K562 (cell line): ENCODE measurements at regions not wholly inside any gene's neighbourhood (a gene's known extent, or its start where the extent isn't known, plus 50 kb on each side); places are given as distances from the start of the nearest gene placed in this dataset.

Experiments used
- AFF1 ChIP-seq, 2 experiments: fragments of 450-650 bp; IDR thresholded peaks; 2 replicates each; pipeline ENCODE4 v1.6.1; 2018; ENCODE audit warnings: mild to moderate bottlenecking in 2 of 2, low read depth in 1 of 2; ENCODE audit not compliant: partially characterized antibody in 2 of 2
- COPS2 ChIP-seq: fragments of 450-650 bp; conservative IDR thresholded peaks from 2 replicates; pipeline ENCODE4 v1.6.1; 2016; ENCODE audit warnings: mild to moderate bottlenecking, moderate library complexity
- ELF2 ChIP-seq: fragments of 250-450 bp; sonication (Bioruptor Pico); IDR thresholded peaks from 2 replicates; pipeline ENCODE4 v1.5.0; 2021; ENCODE audit warnings: mild to moderate bottlenecking
- FOSL1 ChIP-seq: fragments of 200-800 bp; sonication (Bioruptor generic); conservative IDR thresholded peaks from 2 replicates; pipeline ENCODE4 v1.6.1; 2016; ENCODE audit warnings: missing genetic modification characterization, missing compliant biosample characterization
- GTF2A2 ChIP-seq: IDR thresholded peaks from 2 replicates; pipeline ENCODE4 v1.6.1; 2016; ENCODE audit warnings: mild to moderate bottlenecking, missing genetic modification characterization, missing compliant biosample characterization
- GTF2B ChIP-seq: IDR thresholded peaks from 2 replicates; pipeline ENCODE4 v1.6.1; 2011; ENCODE audit not compliant: insufficient read length; ENCODE audit errors: extremely low read depth
- ID3 ChIP-seq, 2 experiments: fragments of 250-450 bp in 1 of 2; fragments of 450-650 bp in 1 of 2; sonication (Bioruptor Pico) in 1 of 2; IDR thresholded peaks; 2 replicates each; pipeline versions ENCODE4 v1.6.1 to v1.8.0; 2016 to 2021; ENCODE audit warnings: mild to moderate bottlenecking in 2 of 2, moderate library complexity in 2 of 2, missing compliant biosample characterization in 1 of 2, missing genetic modification characterization in 1 of 2
- NFIC ChIP-seq: fragments of 450-650 bp; IDR thresholded peaks from 2 replicates; pipeline ENCODE4 v1.6.1; 2017; ENCODE audit warnings: mild to moderate bottlenecking, inconsistent platforms
- PHF8 ChIP-seq: fragments of 200-600 bp; sonication (generic); IDR thresholded peaks from 2 replicates; pipeline ENCODE4 v1.6.1; 2012; ENCODE audit warnings: mixed run types, mild to moderate bottlenecking, inconsistent platforms, low read length, moderate library complexity, borderline replicate concordance
- RAD51 ChIP-seq: fragments of 450-650 bp; IDR thresholded peaks from 2 replicates; pipeline ENCODE4 v1.7.1; 2016; ENCODE audit warnings: low read depth, mild to moderate bottlenecking, borderline replicate concordance
- ZNF431 ChIP-seq: sonication (generic); formaldehyde crosslinking; IDR thresholded peaks from 2 replicates; pipeline ENCODE4 v1.8.0; 2022; ENCODE audit warnings: mild to moderate bottlenecking, missing genetic modification reagents
- ZNF507 ChIP-seq: conservative IDR thresholded peaks from 2 replicates; pipeline ENCODE4 v1.6.1; 2017; ENCODE audit warnings: missing genetic modification characterization, missing compliant biosample characterization
- ZNF740 ChIP-seq, 3 experiments: fragments of 200-800 bp in 1 of 3; sonication (Bioruptor generic) in 1 of 3; sonication (generic) in 1 of 3; formaldehyde crosslinking in 1 of 3; IDR thresholded peaks; 2 replicates each; pipeline versions ENCODE4 v1.6.1 to v1.8.0; 2016 to 2022; ENCODE audit warnings: mild to moderate bottlenecking in 2 of 3, missing compliant biosample characterization in 2 of 3, missing genetic modification characterization in 2 of 3, missing genetic modification reagents in 1 of 3
- TF ChIP-seq, protein P1 (sequence below): fragments of 450-650 bp; formaldehyde crosslinking; IDR thresholded peaks from 2 replicates; pipeline ENCODE4 v1.4.0; 2020; ENCODE audit warnings: mild to moderate bottlenecking, moderate library complexity
- TF ChIP-seq, protein P2 (sequence below): fragments of 200-400 bp; formaldehyde crosslinking; IDR thresholded peaks from 2 replicates; pipeline ENCODE4 v1.6.1; 2017; ENCODE audit warnings: mild to moderate bottlenecking, low read depth, low read length, moderate library complexity

GRCh38 chr12:14257734-14258574 lies 107.5 kb upstream of the ATF7IP start (continued):
- TF ChIP-seq COPS2 (no peak), ID3 (CRISPR knock-in tag; IDR thresholded peaks at IDR 0.05) (no peak), ID3 (tag; IDR thresholded peaks at IDR 0.05) (peak; percentile 72), ELF2 (CRISPR knock-in tag) (no peak), NFIC (peak; percentile 54), ZNF431 (no peak), ZNF740 (CRISPR knock-in tag; IDR thresholded peaks at IDR 0.05) (peak; percentile 96), ZNF740 (tag; IDR thresholded peaks at IDR 0.05) (peak; percentile 37 to 92; a peak in 3 of 4 replicates), AFF1 (IDR thresholded peaks at IDR 0.05; ENCODE audit: low read depth in 1 of 2, partially characterized antibody in 2 of 2) (peak in 1 of 2 experiments; percentile 82), PHF8 (no peak; the same call in 1 of the 2 replicates), FOSL1 (tag) (peak; percentile 40; the same call in 1 of the 2 replicates), GTF2A2 (tag) (no peak), RAD51 (peak; percentile 49; the same call in 1 of the 2 replicates), ZNF507 (tag) (no peak), GTF2B (no peak)
- TF ChIP-seq, protein P1, sequence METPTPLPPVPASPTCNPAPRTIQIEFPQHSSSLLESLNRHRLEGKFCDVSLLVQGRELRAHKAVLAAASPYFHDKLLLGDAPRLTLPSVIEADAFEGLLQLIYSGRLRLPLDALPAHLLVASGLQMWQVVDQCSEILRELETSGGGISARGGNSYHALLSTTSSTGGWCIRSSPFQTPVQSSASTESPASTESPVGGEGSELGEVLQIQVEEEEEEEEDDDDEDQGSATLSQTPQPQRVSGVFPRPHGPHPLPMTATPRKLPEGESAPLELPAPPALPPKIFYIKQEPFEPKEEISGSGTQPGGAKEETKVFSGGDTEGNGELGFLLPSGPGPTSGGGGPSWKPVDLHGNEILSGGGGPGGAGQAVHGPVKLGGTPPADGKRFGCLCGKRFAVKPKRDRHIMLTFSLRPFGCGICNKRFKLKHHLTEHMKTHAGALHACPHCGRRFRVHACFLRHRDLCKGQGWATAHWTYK (CRISPR knock-in tag): 0 out of 2 replicates have a peak, but pooled peaks have one; percentile 35
- TF ChIP-seq, protein P2, sequence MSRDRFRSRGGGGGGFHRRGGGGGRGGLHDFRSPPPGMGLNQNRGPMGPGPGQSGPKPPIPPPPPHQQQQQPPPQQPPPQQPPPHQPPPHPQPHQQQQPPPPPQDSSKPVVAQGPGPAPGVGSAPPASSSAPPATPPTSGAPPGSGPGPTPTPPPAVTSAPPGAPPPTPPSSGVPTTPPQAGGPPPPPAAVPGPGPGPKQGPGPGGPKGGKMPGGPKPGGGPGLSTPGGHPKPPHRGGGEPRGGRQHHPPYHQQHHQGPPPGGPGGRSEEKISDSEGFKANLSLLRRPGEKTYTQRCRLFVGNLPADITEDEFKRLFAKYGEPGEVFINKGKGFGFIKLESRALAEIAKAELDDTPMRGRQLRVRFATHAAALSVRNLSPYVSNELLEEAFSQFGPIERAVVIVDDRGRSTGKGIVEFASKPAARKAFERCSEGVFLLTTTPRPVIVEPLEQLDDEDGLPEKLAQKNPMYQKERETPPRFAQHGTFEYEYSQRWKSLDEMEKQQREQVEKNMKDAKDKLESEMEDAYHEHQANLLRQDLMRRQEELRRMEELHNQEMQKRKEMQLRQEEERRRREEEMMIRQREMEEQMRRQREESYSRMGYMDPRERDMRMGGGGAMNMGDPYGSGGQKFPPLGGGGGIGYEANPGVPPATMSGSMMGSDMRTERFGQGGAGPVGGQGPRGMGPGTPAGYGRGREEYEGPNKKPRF: no peak
